ENCODE measurements at regions not wholly inside any gene's neighbourhood (a gene's known extent, or its start where the extent isn't known, plus 50 kb on each side); places are given as distances from the start of the nearest gene placed in this dataset.
A peak's percentile ranks its signal among the peaks of the same experiment; 100 is the strongest.

GRCh38 chr3:117350371-117350770 is 640.8 kb downstream of the TUSC7 start (continued):
- TF ChIP-seq, protein P1, sequence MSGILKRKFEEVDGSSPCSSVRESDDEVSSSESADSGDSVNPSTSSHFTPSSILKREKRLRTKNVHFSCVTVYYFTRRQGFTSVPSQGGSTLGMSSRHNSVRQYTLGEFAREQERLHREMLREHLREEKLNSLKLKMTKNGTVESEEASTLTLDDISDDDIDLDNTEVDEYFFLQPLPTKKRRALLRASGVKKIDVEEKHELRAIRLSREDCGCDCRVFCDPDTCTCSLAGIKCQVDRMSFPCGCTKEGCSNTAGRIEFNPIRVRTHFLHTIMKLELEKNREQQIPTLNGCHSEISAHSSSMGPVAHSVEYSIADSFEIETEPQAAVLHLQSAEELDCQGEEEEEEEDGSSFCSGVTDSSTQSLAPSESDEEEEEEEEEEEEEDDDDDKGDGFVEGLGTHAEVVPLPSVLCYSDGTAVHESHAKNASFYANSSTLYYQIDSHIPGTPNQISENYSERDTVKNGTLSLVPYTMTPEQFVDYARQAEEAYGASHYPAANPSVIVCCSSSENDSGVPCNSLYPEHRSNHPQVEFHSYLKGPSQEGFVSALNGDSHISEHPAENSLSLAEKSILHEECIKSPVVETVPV (CRISPR knock-in tag; IDR thresholded peaks at IDR 0.05), result no peak
- TF ChIP-seq, protein P2, sequence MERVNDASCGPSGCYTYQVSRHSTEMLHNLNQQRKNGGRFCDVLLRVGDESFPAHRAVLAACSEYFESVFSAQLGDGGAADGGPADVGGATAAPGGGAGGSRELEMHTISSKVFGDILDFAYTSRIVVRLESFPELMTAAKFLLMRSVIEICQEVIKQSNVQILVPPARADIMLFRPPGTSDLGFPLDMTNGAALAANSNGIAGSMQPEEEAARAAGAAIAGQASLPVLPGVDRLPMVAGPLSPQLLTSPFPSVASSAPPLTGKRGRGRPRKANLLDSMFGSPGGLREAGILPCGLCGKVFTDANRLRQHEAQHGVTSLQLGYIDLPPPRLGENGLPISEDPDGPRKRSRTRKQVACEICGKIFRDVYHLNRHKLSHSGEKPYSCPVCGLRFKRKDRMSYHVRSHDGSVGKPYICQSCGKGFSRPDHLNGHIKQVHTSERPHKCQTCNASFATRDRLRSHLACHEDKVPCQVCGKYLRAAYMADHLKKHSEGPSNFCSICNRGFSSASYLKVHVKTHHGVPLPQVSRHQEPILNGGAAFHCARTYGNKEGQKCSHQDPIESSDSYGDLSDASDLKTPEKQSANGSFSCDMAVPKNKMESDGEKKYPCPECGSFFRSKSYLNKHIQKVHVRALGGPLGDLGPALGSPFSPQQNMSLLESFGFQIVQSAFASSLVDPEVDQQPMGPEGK (CRISPR knock-in tag; IDR thresholded peaks at IDR 0.05; ENCODE audit: borderline replicate concordance), result no peak
- no peak for TF ChIP-seq ARNTL (CRISPR knock-in tag; IDR thresholded peaks at IDR 0.05; ENCODE audit: borderline replicate concordance, low read depth)
- TF ChIP-seq BACH2 (CRISPR knock-in tag; IDR thresholded peaks at IDR 0.05; ENCODE audit: borderline replicate concordance), result no peak
- no peak for TF ChIP-seq GLIS3 (CRISPR knock-in tag; IDR thresholded peaks at IDR 0.05)

- TF ChIP-seq SNAI2 (CRISPR knock-in tag; IDR thresholded peaks at IDR 0.05) (no peak), ZC3H10 (CRISPR knock-in tag; IDR thresholded peaks at IDR 0.05) (no peak), TOX (CRISPR knock-in tag; IDR thresholded peaks at IDR 0.05; ENCODE audit: borderline replicate concordance) (no peak), ISL1 (CRISPR knock-in tag; IDR thresholded peaks at IDR 0.05) (no peak), GLIS3 (CRISPR knock-in tag; IDR thresholded peaks at IDR 0.05) (no peak)
- peak; percentile 94 for ATAC-seq
Observed at GRCh38 chr3:117355566-117355965, 646.0 kb downstream of the TUSC7 start.

- TF ChIP-seq TCF4 (CRISPR knock-in tag; IDR thresholded peaks at IDR 0.05; ENCODE audit: borderline replicate concordance) (no peak), GLIS3 (CRISPR knock-in tag; IDR thresholded peaks at IDR 0.05) (no peak), ZNF565 (CRISPR knock-in tag; conservative IDR thresholded peaks at IDR 0.05; ENCODE audit: low read depth) (no peak), ZNF8 (CRISPR knock-in tag; IDR thresholded peaks at IDR 0.05) (no peak), ZNF70 (CRISPR knock-in tag; IDR thresholded peaks at IDR 0.05) (no peak), ZFP3 (CRISPR knock-in tag; IDR thresholded peaks at IDR 0.05) (no peak), ARNTL (CRISPR knock-in tag; IDR thresholded peaks at IDR 0.05; ENCODE audit: borderline replicate concordance, low read depth) (no peak), CSDC2 (CRISPR knock-in tag; IDR thresholded peaks at IDR 0.05) (no peak), PPARA (CRISPR knock-in tag; IDR thresholded peaks at IDR 0.05; ENCODE audit: borderline replicate concordance) (no peak), RARB (CRISPR knock-in tag; IDR thresholded peaks at IDR 0.05) (no peak), ZFP30 (CRISPR knock-in tag; IDR thresholded peaks at IDR 0.05) (no peak), ESRRG (CRISPR knock-in tag; IDR thresholded peaks at IDR 0.05) (no peak), BACH2 (CRISPR knock-in tag; IDR thresholded peaks at IDR 0.05; ENCODE audit: borderline replicate concordance) (no peak), OSR1 (CRISPR knock-in tag; IDR thresholded peaks at IDR 0.05) (no peak), ZC3H10 (CRISPR knock-in tag; IDR thresholded peaks at IDR 0.05) (no peak)
- TF ChIP-seq, protein P3, sequence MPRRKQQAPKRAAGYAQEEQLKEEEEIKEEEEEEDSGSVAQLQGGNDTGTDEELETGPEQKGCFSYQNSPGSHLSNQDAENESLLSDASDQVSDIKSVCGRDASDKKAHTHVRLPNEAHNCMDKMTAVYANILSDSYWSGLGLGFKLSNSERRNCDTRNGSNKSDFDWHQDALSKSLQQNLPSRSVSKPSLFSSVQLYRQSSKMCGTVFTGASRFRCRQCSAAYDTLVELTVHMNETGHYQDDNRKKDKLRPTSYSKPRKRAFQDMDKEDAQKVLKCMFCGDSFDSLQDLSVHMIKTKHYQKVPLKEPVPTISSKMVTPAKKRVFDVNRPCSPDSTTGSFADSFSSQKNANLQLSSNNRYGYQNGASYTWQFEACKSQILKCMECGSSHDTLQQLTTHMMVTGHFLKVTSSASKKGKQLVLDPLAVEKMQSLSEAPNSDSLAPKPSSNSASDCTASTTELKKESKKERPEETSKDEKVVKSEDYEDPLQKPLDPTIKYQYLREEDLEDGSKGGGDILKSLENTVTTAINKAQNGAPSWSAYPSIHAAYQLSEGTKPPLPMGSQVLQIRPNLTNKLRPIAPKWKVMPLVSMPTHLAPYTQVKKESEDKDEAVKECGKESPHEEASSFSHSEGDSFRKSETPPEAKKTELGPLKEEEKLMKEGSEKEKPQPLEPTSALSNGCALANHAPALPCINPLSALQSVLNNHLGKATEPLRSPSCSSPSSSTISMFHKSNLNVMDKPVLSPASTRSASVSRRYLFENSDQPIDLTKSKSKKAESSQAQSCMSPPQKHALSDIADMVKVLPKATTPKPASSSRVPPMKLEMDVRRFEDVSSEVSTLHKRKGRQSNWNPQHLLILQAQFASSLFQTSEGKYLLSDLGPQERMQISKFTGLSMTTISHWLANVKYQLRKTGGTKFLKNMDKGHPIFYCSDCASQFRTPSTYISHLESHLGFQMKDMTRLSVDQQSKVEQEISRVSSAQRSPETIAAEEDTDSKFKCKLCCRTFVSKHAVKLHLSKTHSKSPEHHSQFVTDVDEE (CRISPR knock-in tag; IDR thresholded peaks at IDR 0.05), result no peak
- TF ChIP-seq, protein P2 (CRISPR knock-in tag; IDR thresholded peaks at IDR 0.05; ENCODE audit: borderline replicate concordance), result no peak
- TF ChIP-seq, protein P4, sequence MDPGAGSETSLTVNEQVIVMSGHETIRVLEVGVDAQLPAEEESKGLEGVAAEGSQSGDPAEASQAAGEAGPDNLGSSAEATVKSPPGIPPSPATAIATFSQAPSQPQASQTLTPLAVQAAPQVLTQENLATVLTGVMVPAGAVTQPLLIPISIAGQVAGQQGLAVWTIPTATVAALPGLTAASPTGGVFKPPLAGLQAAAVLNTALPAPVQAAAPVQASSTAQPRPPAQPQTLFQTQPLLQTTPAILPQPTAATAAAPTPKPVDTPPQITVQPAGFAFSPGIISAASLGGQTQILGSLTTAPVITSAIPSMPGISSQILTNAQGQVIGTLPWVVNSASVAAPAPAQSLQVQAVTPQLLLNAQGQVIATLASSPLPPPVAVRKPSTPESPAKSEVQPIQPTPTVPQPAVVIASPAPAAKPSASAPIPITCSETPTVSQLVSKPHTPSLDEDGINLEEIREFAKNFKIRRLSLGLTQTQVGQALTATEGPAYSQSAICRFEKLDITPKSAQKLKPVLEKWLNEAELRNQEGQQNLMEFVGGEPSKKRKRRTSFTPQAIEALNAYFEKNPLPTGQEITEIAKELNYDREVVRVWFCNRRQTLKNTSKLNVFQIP (CRISPR knock-in tag; IDR thresholded peaks at IDR 0.05; ENCODE audit: borderline replicate concordance, low read depth), result no peak
- TF ChIP-seq, protein P5, sequence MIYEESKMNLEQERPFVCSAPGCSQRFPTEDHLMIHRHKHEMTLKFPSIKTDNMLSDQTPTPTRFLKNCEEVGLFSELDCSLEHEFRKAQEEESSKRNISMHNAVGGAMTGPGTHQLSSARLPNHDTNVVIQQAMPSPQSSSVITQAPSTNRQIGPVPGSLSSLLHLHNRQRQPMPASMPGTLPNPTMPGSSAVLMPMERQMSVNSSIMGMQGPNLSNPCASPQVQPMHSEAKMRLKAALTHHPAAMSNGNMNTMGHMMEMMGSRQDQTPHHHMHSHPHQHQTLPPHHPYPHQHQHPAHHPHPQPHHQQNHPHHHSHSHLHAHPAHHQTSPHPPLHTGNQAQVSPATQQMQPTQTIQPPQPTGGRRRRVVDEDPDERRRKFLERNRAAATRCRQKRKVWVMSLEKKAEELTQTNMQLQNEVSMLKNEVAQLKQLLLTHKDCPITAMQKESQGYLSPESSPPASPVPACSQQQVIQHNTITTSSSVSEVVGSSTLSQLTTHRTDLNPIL (CRISPR knock-in tag; IDR thresholded peaks at IDR 0.05; ENCODE audit: low read depth), result no peak
- no peak for ATAC-seq
Observed at GRCh38 chr3:117356091-117356705, 646.6 kb downstream of the TUSC7 start.

Measured in SK-N-SH treated with all-trans-retinoic acid at 6 μM for 48 hours (cell line).